ENCODE measurements at regions not wholly inside any gene's neighbourhood (a gene's known extent, or its start where the extent isn't known, plus 50 kb on each side); places are given as distances from the start of the nearest gene placed in this dataset.

GRCh38 chr15:31215490-31216214 is 111.0 kb upstream of the KLF13 start (continued):
- peak in 1 of 2 experiments; percentile 50; a peak in 1 of 4 replicates for TF ChIP-seq IKZF2 (IDR thresholded peaks at IDR 0.05)
- TF ChIP-seq DPF2 (IDR thresholded peaks at IDR 0.05): peak; percentile 90
- TF ChIP-seq YBX1 (IDR thresholded peaks at IDR 0.05): no peak
- no peak for TF ChIP-seq GABPA (IDR thresholded peaks at IDR 0.05; ENCODE audit: low read depth)
- peak; percentile 64 for TF ChIP-seq KLF5 (IDR thresholded peaks at IDR 0.05; ENCODE audit: partially characterized antibody)
- TF ChIP-seq ZNF207 (IDR thresholded peaks at IDR 0.05; ENCODE audit: borderline replicate concordance): 0 out of 2 replicates have a peak, but pooled peaks have one; percentile 79
- no peak for TF ChIP-seq CEBPZ (IDR thresholded peaks at IDR 0.05; ENCODE audit: low read depth, low read length)
- TF ChIP-seq E4F1 (IDR thresholded peaks at IDR 0.05; ENCODE audit: borderline replicate concordance, partially characterized antibody): no peak
- TF ChIP-seq ELK1 (IDR thresholded peaks at IDR 0.05; ENCODE audit: low read depth, low read length): no peak
- TF ChIP-seq EGR1 (IDR thresholded peaks at IDR 0.05; ENCODE audit: borderline replicate concordance in 1 of 2, low read depth in 2 of 2, low read length in 2 of 2): peak in 1 of 2 experiments; percentile 56; a peak in 1 of 3 replicates
- TF ChIP-seq CBX5 (IDR thresholded peaks at IDR 0.05; ENCODE audit: low read depth): no peak
- no peak for TF ChIP-seq ESRRA (IDR thresholded peaks at IDR 0.05; ENCODE audit: low read length)
- TF ChIP-seq PAX8 (IDR thresholded peaks at IDR 0.05): no peak
- no peak; a peak in 1 of 4 replicates for TF ChIP-seq ETV6 (conservative IDR thresholded peaks at IDR 0.05 in 1 of 2, IDR thresholded peaks at IDR 0.05 in 1 of 2; ENCODE audit: borderline replicate concordance in 1 of 2, low read depth in 1 of 2)
- TF ChIP-seq TARDBP (IDR thresholded peaks at IDR 0.05; ENCODE audit: borderline replicate concordance): 0 out of 2 replicates have a peak, but pooled peaks have one; percentile 4
- no peak for TF ChIP-seq NRF1 (conservative IDR thresholded peaks at IDR 0.05; ENCODE audit: low read depth, low read length)
- no peak for TF ChIP-seq CBX3 (IDR thresholded peaks at IDR 0.05; ENCODE audit: borderline replicate concordance, low read depth)
- TF ChIP-seq TBL1XR1 (IDR thresholded peaks at IDR 0.05; ENCODE audit: low read depth, low read length): peak; percentile 13; the same call in 1 of the 2 replicates
- TF ChIP-seq ZBTB33 (IDR thresholded peaks at IDR 0.05): no peak
- no peak for TF ChIP-seq JUND (IDR thresholded peaks at IDR 0.05; ENCODE audit: low read depth, low read length)
- no peak for TF ChIP-seq MTA3 (IDR thresholded peaks at IDR 0.05; ENCODE audit: borderline replicate concordance, low read length)
- TF ChIP-seq JUNB (IDR thresholded peaks at IDR 0.05): no peak
